ENCODE measurements at regions not wholly inside any gene's neighbourhood (a gene's known extent, or its start where the extent isn't known, plus 50 kb on each side); places are given as distances from the start of the nearest gene placed in this dataset.

DNA sequence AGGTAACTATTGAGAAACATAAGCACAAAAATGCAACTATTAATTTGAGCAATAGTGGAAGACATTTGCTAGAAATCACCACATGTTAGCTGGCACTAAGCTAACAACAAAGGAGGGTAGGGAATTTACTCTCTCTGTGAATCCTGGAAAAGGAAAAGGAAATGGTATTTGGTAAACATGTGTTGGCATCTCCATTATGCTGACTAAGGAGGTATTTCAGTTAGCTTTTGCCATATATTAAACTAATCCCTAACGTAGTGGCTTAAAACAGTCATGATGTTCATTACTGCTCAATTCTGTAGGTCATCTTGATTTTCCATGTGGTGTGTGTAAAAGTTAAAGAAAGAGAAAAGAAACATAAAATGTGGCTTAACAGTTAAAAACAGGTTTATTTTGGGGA, 1686.5 kb upstream of the PCDH7 start:
- DNase-seq (ENCODE audit: low read depth), result no peak

DNA sequence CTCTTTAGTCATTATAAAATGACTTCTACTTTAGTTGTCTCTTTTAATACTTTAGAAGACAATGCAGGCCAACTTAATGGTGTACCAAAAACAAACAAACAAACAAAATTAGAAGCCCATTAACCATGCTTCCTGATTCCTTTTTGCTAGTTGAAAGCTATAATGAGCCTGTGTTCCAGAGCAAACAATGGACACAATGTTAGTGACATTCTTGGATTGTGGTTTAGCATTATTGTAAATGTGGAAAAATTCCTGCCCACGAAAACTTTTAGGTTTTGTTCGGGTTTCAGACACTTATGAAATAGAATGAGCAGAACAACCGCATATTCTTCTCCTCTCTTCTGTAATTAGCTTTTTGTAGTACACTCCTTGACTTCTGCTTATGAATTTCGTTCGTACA, 1682.7 kb upstream of the PCDH7 start:
- no peak for DNase-seq (ENCODE audit: low read depth)
- H3K4me3 ChIP-seq (ENCODE audit: low read depth, low read length), result no peak overlapping the region
- TF ChIP-seq, protein P1, sequence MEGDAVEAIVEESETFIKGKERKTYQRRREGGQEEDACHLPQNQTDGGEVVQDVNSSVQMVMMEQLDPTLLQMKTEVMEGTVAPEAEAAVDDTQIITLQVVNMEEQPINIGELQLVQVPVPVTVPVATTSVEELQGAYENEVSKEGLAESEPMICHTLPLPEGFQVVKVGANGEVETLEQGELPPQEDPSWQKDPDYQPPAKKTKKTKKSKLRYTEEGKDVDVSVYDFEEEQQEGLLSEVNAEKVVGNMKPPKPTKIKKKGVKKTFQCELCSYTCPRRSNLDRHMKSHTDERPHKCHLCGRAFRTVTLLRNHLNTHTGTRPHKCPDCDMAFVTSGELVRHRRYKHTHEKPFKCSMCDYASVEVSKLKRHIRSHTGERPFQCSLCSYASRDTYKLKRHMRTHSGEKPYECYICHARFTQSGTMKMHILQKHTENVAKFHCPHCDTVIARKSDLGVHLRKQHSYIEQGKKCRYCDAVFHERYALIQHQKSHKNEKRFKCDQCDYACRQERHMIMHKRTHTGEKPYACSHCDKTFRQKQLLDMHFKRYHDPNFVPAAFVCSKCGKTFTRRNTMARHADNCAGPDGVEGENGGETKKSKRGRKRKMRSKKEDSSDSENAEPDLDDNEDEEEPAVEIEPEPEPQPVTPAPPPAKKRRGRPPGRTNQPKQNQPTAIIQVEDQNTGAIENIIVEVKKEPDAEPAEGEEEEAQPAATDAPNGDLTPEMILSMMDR (IDR thresholded peaks at IDR 0.05; ENCODE audit: control insufficient read depth, extremely low read depth, insufficient read depth), result no peak

More for the DNA sequence above, 1686.5 kb upstream of the PCDH7 start:
- TF ChIP-seq, protein P1 (IDR thresholded peaks at IDR 0.05; ENCODE audit: control insufficient read depth, extremely low read depth, insufficient read depth), result no peak
- no peak overlapping the region for H3K4me3 ChIP-seq (ENCODE audit: low read depth, low read length)

DNA sequence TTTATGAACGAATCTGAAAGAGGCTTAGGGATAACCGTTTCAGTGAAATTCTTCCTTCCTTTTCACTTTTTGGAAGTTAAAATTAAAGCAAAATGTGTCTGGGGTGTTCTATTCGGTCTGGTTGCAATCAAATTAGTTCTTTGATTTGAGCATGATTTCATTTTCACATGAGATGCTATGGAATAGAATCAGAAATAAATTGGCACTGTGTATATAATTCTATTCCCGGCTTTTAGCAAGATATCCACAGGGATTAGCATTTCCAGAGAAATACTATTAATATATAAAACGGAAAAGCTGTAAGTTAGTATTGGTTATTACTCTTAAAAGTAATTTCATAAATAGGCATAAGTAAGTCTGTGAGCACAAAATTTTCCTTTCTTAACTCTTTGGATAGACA, 1676.8 kb upstream of the PCDH7 start:
- H3K4me3 ChIP-seq (ENCODE audit: low read depth, low read length), result no peak overlapping the region
- no peak for DNase-seq (ENCODE audit: low read depth)
- TF ChIP-seq, protein P1 (IDR thresholded peaks at IDR 0.05; ENCODE audit: control insufficient read depth, extremely low read depth, insufficient read depth), result no peak

DNA sequence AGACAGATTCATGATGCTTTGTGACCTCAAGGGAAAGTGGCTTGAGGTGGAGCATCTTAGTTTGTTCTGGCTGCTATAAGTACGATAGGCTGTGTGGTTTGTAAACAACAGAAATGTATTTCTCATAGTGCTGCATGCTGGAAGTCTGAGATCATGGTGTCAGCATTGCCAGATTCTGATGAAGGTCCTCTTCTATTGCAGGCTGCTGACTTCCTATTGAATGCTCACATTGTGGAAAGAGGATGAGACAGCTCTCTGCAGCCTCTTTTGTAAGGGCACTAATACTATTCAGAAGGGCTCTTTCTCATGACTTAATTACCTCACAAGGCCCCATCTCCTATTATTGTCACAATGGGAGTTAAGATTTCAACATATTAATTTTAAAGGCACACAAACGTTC, 1674.0 kb upstream of the PCDH7 start:
- H3K4me3 ChIP-seq (ENCODE audit: low read depth, low read length), result no peak overlapping the region
- TF ChIP-seq, protein P1 (IDR thresholded peaks at IDR 0.05; ENCODE audit: control insufficient read depth, extremely low read depth, insufficient read depth), result no peak
- DNase-seq (ENCODE audit: low read depth), result no peak

DNA sequence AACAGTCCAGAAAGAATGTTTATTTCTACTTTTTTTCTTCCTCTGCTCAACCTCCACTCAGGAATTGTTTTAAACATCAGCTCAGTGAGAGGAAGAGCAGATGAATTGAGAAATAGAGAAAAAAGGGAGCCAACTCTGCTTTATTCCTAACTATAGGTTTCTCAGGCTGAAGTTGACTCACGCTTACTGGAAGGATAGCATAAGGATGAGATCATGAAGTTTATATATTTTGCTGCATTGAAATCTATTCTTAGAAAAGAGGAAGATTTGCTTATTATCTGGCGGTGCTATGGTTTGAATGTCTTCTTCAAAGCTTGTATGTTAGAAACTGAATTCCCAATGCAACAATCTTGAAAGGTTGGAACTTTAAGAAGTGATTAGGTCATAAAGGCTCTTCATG, 1673.4 kb upstream of the PCDH7 start:
- H3K4me3 ChIP-seq (ENCODE audit: low read depth, low read length), result no peak overlapping the region
- TF ChIP-seq, protein P1 (IDR thresholded peaks at IDR 0.05; ENCODE audit: control insufficient read depth, extremely low read depth, insufficient read depth), result no peak
- no peak for DNase-seq (ENCODE audit: low read depth)

DNA sequence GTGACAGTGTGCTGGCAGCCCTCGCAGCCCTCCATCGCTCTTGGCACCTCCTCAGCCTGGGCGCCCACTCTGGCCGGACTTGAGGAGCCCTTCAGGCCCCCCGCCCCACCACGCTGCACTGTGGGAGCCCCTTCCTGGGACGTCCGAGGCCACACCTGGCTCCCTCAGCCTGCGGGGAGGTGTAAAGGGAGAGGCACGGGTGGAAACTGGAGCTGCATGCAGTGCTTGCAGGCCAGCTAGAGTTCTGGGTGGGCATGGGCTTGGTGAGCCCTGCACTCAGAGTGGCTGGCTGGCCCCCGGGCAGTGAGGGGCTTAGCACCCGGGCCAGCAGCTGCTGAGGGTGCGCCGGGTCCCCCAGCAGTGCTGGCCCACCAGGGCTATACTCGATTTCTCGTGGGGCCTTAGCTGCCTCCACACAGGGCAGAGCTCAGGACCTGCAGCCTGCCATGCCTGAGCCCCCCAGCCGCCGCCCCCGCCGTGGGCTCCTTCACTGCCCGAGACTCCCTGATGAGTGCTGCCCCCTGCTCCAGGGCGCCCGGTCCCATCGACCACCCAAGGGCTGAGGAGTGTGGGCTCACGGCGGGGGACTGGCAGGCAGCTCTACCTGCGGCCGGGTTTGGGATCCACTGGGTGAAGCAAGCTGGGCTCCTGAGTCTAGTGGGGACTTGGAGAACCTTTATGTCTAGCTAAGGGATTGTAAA, 1672.7 kb upstream of the PCDH7 start:
- no peak for DNase-seq (ENCODE audit: low read depth)
- TF ChIP-seq, protein P1 (IDR thresholded peaks at IDR 0.05; ENCODE audit: control insufficient read depth, extremely low read depth, insufficient read depth), result no peak
- H3K4me3 ChIP-seq (ENCODE audit: low read depth, low read length), result no peak overlapping the region

DNA sequence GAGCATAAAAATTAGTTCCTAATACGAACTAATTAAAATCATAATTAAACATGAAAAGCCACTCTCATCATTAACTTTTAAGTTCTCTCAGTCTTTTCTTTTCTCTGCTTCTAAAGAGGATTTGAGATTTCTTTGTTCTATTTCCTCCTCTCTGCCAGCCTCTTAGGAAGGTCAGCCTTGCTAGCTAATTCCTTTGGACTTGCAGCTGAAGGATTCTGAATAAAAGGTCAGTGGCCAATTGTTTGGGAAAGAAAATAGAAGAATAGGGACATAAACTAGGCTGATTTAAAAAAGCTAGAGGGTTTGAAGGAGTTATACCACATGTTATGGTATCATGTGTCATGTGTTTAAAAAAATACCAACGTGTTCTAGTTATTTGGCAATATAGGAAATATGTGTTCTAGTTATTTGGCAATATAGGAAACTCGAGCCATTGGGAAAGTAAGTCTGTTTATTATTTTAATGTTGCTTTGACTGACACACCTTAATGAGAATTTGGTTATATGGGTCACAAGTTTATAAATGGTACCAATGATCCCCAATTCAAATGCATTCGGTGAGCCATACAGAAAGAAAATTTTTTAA, 1668.7 kb upstream of the PCDH7 start:
- H3K4me3 ChIP-seq (ENCODE audit: low read depth, low read length), result no peak overlapping the region
- TF ChIP-seq, protein P1 (IDR thresholded peaks at IDR 0.05; ENCODE audit: control insufficient read depth, extremely low read depth, insufficient read depth), result no peak
- no peak for DNase-seq (ENCODE audit: low read depth)

All from LNCaP clone FGC (cell line).